ENCODE measurements at regions not wholly inside any gene's neighbourhood (a gene's known extent, or its start where the extent isn't known, plus 50 kb on each side); places are given as distances from the start of the nearest gene placed in this dataset.

DNA sequence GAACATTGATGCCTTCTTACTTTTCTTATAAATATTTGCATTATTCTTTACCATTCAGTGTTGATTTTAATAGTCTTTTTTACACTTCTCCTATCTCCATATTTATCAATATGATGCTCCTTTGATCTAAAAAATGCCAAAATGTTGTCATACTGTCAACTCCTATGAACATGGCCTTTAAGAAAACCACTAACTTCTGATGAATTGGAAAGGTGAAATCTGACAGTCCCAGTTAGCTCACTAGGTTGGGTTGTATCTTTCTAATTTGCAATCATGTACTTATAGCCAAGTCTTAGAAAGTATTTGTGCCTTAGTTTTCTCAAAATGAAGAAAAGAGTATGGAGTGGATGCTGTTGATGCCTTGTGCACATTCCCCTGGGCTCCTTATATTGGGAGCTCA is 75.4 kb upstream of the SPACA1 start:
- DNase-seq (ENCODE audit: low read depth), result no peak
- no peak overlapping the region for H3K4me3 ChIP-seq (ENCODE audit: low read depth, low read length)
- TF ChIP-seq, protein P1, sequence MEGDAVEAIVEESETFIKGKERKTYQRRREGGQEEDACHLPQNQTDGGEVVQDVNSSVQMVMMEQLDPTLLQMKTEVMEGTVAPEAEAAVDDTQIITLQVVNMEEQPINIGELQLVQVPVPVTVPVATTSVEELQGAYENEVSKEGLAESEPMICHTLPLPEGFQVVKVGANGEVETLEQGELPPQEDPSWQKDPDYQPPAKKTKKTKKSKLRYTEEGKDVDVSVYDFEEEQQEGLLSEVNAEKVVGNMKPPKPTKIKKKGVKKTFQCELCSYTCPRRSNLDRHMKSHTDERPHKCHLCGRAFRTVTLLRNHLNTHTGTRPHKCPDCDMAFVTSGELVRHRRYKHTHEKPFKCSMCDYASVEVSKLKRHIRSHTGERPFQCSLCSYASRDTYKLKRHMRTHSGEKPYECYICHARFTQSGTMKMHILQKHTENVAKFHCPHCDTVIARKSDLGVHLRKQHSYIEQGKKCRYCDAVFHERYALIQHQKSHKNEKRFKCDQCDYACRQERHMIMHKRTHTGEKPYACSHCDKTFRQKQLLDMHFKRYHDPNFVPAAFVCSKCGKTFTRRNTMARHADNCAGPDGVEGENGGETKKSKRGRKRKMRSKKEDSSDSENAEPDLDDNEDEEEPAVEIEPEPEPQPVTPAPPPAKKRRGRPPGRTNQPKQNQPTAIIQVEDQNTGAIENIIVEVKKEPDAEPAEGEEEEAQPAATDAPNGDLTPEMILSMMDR (conservative IDR thresholded peaks at IDR 0.05; ENCODE audit: low read depth, low read length), result no peak

DNA sequence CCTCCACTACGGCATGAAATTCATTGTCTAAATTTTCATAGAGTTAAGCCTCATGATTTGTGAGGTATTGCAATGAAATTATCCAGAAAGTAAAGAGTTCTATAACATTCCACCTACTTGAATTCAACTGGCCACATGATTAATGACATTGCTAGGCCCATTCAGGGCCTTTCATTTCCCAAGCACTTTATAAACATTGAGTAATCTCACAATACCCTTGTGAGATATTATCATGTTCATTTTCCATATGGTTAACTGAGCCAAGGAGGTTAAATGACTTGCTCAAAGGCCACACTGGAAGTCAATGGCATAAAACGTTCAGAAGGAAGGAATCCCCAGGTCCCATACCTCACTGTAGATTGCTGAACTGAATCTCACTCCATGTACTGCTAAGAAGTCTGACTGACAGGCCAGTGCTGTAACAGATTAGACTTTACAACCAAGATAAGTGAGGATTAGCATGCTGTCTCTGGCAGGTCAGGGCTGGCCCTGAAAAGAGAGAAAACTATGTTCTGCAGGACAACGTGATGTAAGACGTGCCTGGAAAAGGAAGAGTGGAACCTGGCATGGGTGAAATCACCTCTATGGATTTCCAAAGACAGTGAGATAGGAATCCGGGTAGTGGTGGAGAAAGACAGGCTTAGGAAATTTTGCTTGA is 75.9 kb upstream of the SPACA1 start:
- no peak overlapping the region for H3K4me3 ChIP-seq (ENCODE audit: low read depth, low read length)
- no peak for DNase-seq (ENCODE audit: low read depth)
- TF ChIP-seq, protein P1 (conservative IDR thresholded peaks at IDR 0.05; ENCODE audit: low read depth, low read length), result no peak

DNA sequence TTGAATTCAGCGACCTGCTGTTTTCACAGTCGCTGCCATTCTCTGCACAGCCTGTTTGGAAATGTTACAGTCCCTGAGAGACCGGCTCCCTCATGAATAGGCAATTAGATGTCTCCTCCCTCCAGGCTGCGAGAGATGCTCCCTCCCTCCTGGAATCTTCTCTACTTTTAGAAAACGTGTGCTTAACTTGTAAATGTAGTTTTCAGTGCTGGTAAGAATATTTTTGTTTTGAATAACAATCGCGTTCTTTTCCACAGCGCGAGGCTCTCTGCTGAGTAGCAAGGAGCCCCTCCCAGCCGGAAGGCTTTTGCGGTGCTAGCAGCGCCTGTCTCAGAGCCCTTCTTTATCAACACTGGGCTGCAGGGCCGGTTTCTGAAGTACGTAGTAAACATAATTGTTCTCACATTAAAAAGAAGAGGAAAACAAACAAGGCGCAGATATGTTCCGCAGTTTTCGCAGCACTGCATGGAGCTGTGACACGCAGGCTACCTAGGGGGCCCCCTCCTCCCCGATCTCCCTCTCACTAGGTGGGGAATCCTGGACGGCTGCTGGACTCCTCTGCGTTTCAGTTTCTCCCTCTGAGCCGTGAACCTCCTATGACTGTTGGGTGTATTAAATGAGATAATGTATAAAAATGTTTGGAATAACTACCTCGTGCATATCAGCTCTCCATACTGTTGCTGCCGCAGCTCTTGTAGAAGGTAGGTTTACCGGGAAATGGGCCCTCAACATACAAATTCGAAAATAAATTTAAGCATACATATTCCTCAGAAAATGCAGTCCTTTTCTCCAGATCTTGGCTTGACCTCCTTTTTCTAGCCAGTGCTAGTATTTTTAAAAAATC is 79.0 kb upstream of the SPACA1 start:
- TF ChIP-seq, protein P1 (conservative IDR thresholded peaks at IDR 0.05; ENCODE audit: low read depth, low read length), result no peak
- peak; percentile 29 for DNase-seq (ENCODE audit: low read depth)
- H3K4me3 ChIP-seq (ENCODE audit: low read depth, low read length), result peak overlapping the region; percentile 52

DNA sequence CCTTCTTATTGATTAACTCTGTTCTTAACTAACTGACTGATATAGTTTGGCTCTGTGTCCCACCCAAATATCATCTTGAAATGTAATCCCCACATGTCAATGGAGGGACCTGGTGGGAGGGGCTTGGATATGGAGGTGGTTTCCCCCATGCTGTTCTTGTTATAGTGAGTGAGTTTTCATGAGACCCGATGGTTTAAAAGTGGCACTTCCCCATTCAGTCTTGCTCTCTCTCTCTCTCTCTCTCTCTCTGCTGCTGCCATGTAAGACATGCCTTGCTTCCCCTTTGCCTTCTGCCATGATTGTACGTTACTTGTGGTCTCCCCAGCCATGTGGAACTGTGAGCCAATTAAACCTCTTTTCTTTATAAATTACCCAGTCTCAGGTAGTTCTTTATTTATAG is 81.8 kb upstream of the SPACA1 start:
- no peak overlapping the region for H3K4me3 ChIP-seq (ENCODE audit: low read depth, low read length)
- no peak for DNase-seq (ENCODE audit: low read depth)
- TF ChIP-seq, protein P1 (conservative IDR thresholded peaks at IDR 0.05; ENCODE audit: low read depth, low read length), result no peak

DNA sequence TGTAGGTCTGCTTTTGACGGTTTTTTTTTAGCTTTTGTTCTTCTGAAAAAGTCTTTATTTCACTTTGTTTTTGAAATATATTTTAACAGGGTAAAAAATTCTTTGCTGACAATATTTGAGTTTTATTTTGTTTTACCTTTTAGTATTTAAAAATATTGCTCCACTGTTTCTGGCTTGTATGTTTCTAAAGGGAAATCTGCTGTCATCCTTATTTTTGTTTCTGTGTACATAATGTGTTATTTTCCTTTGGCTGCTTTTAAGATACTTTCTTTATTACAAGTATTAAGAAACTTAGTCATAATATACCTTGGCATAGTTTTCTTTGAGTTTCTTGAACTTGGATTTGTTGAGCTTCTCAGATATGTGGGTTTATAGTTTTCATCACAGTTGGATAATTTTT is 88.6 kb upstream of the SPACA1 start:
- no peak overlapping the region for H3K4me3 ChIP-seq (ENCODE audit: low read depth, low read length)
- DNase-seq (ENCODE audit: low read depth), result no peak
- TF ChIP-seq, protein P1 (conservative IDR thresholded peaks at IDR 0.05; ENCODE audit: low read depth, low read length), result no peak

DNA sequence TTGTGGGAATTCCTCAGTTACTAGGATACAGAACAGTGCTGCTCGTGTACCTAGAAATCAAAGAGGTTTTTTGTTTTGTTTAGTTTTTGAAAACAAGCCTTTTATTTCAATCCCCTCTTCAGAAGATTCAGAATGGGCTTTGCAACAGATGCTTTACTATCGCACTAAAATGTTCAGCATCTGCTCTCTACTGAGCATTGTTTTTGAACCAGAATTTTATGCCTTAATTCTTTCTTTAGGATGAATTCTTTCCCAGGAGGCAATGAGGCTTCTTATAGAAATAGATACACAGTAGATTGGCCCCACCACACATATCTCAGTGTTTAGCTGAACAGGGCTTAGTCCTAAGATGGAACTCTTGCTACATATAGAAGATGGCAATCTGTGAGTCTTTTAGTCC is 95.9 kb upstream of the SPACA1 start:
- H3K4me3 ChIP-seq (ENCODE audit: low read depth, low read length), result no peak overlapping the region
- TF ChIP-seq, protein P1 (conservative IDR thresholded peaks at IDR 0.05; ENCODE audit: low read depth, low read length), result no peak
- DNase-seq (ENCODE audit: low read depth), result no peak
